DND-41 (cell line): ENCODE measurements at regions not wholly inside any gene's neighbourhood (a gene's known extent, or its start where the extent isn't known, plus 50 kb on each side); places are given as distances from the start of the nearest gene placed in this dataset.

Experiments used
- ATAC-seq: fragments of 200-7000 bp; cut with Tn5 transposase; 3 replicates; pipeline ENCODE4 v1.9.1; 2021; ENCODE audit warnings: low read depth; ENCODE audit not compliant: insufficient read depth
- DNase-seq: peaks from one replicate; pipeline ENCODE4 v3.0.0-alpha.2; 2020
- H2AFZ ChIP-seq: 2 replicates; pipeline ENCODE4 v1.6.0; 2012; ENCODE audit warnings: low read depth, low read length
- H3K27ac ChIP-seq: 2 replicates; pipeline ENCODE4 v1.5.1; 2012; ENCODE audit warnings: low read length, inconsistent platforms
- H3K27me3 ChIP-seq: fragments of 200-600 bp; sonication (generic); 2 replicates; pipeline ENCODE4 v1.6.0; 2012; ENCODE audit warnings: low read length, mild to moderate bottlenecking, inconsistent platforms; ENCODE audit not compliant: insufficient read depth, poor library complexity
- H3K36me3 ChIP-seq: 2 replicates; pipeline ENCODE4 v1.5.1; 2012; ENCODE audit warnings: low read length, inconsistent platforms; ENCODE audit not compliant: insufficient read depth
- H3K4me1 ChIP-seq: 2 replicates; pipeline ENCODE4 v1.5.1; 2012; ENCODE audit warnings: mild to moderate bottlenecking, low read length; ENCODE audit not compliant: insufficient read depth
- H3K4me2 ChIP-seq: 2 replicates; pipeline ENCODE4 v1.6.0; 2012; ENCODE audit warnings: mild to moderate bottlenecking, moderate library complexity, low read length, inconsistent platforms; ENCODE audit not compliant: insufficient read depth
- H3K4me3 ChIP-seq, 2 experiments: fragments of 200-600 bp in 1 of 2; shearing (Covaris generic) in 1 of 2; 2 replicates each; pipeline ENCODE4 v1.5.1; 2012 to 2016; ENCODE audit warnings: inconsistent platforms in 2 of 2, low read length in 2 of 2, mild to moderate bottlenecking in 2 of 2, low read depth in 1 of 2, moderate library complexity in 1 of 2
- H3K79me2 ChIP-seq: 2 replicates; pipeline ENCODE4 v1.6.0; 2012; ENCODE audit warnings: low read length, inconsistent platforms; ENCODE audit not compliant: insufficient read depth
- H3K9ac ChIP-seq: 2 replicates; pipeline ENCODE4 v1.6.0; 2012; ENCODE audit warnings: low read depth, mild to moderate bottlenecking, inconsistent platforms, low read length, moderate library complexity
- H3K9me3 ChIP-seq: 2 replicates; pipeline ENCODE4 v1.5.1; 2012; ENCODE audit warnings: low read length, moderate library complexity, mild to moderate bottlenecking, inconsistent platforms; ENCODE audit not compliant: insufficient read depth, severe bottlenecking
- H4K20me1 ChIP-seq: 2 replicates; pipeline ENCODE4 v1.6.0; 2012; ENCODE audit warnings: low read length; ENCODE audit not compliant: insufficient read depth
- CTCF ChIP-seq: IDR thresholded peaks from 2 replicates; pipeline ENCODE4 v1.5.1; 2012; ENCODE audit warnings: borderline replicate concordance, low read length, moderate library complexity, mild to moderate bottlenecking; ENCODE audit not compliant: poor library complexity, severe bottlenecking; ENCODE audit errors: extremely low read depth
- EZH2 ChIP-seq: IDR thresholded peaks from 3 replicates; pipeline ENCODE4 v1.6.1; 2012; ENCODE audit warnings: borderline replicate concordance, low read depth, mild to moderate bottlenecking, moderate library complexity, low read length, inconsistent platforms; ENCODE audit not compliant: severe bottlenecking

GRCh38 chr3:127472506-127472905 lies 118.0 kb downstream of the TPRA1 start:
- Histone ChIP-seq H2AFZ (no peak overlapping the region), H3K9ac (no peak overlapping the region), H3K9me3 (no peaks in the 10 kb centered on the region), H3K27ac (no peak overlapping the region), H3K4me2 (no peak overlapping the region), H3K4me1 (no peaks in the 10 kb centered on the region), H3K79me2 (no peaks in the 10 kb centered on the region), H4K20me1 (no peaks in the 10 kb centered on the region), H3K4me3 (no peak overlapping the region), H3K27me3 (peaks cover 2% of the 10 kb centered on the region), H3K36me3 (no peaks in the 10 kb centered on the region)
- ATAC-seq (no peak), DNase-seq (no peak)
- TF ChIP-seq CTCF (no peak), EZH2 (no peak)

- H3K9ac ChIP-seq = no peak overlapping the region
- H4K20me1 ChIP-seq = peaks cover 3% of the 10 kb centered on the region; the same call in 1 of the 2 replicates
- H2AFZ ChIP-seq = no peak overlapping the region
- no peaks in the 10 kb centered on the region for H3K79me2 ChIP-seq
- no peaks in the 10 kb centered on the region for H3K27me3 ChIP-seq
- H3K4me3 ChIP-seq = no peak overlapping the region
- H3K36me3 ChIP-seq = no peaks in the 10 kb centered on the region
- no peak for TF ChIP-seq CTCF
- no peak for TF ChIP-seq EZH2
- no peaks in the 10 kb centered on the region for H3K4me1 ChIP-seq
- ATAC-seq = no peak
- H3K27ac ChIP-seq = no peak overlapping the region
- H3K4me2 ChIP-seq = no peak overlapping the region
- no peak for DNase-seq
- no peaks in the 10 kb centered on the region for H3K9me3 ChIP-seq
Observed at GRCh38 chr3:127471142-127471541, 119.4 kb downstream of the TPRA1 start.

- H3K4me1 ChIP-seq = no peaks in the 10 kb centered on the region
- DNase-seq (no peak), ATAC-seq (no peak)
- H3K9ac ChIP-seq = no peak overlapping the region
- no peak overlapping the region for H3K4me2 ChIP-seq
- no peak overlapping the region for H2AFZ ChIP-seq
- no peak overlapping the region for H3K4me3 ChIP-seq
- no peaks in the 10 kb centered on the region for H3K79me2 ChIP-seq
- no peaks in the 10 kb centered on the region for H3K9me3 ChIP-seq
- H3K36me3 ChIP-seq = no peaks in the 10 kb centered on the region
- H3K27ac ChIP-seq = no peak overlapping the region
- no peaks in the 10 kb centered on the region for H3K27me3 ChIP-seq
- peaks cover 3% of the 10 kb centered on the region; the same call in 1 of the 2 replicates for H4K20me1 ChIP-seq
- no peak for TF ChIP-seq CTCF
- TF ChIP-seq EZH2 = no peak
Observed at GRCh38 chr3:127469760-127470159, 120.8 kb downstream of the TPRA1 start.

GRCh38 chr3:127467391-127467790 lies 123.1 kb downstream of the TPRA1 start:
- no peak overlapping the region for H3K27ac ChIP-seq
- no peak overlapping the region for H2AFZ ChIP-seq
- TF ChIP-seq CTCF (no peak), EZH2 (no peak)

More at GRCh38 chr3:127467391-127467790, 123.1 kb downstream of the TPRA1 start:
- ATAC-seq (peak; percentile 88), DNase-seq (peak; percentile 61)
- Histone ChIP-seq H3K79me2 (no peaks in the 10 kb centered on the region), H3K27me3 (no peaks in the 10 kb centered on the region), H3K4me3 (no peak overlapping the region), H3K36me3 (no peaks in the 10 kb centered on the region), H3K4me2 (no peak overlapping the region), H4K20me1 (peaks cover 6% of the 10 kb centered on the region; the same call in 1 of the 2 replicates), H3K9me3 (no peaks in the 10 kb centered on the region), H3K4me1 (no peaks in the 10 kb centered on the region), H3K9ac (no peak overlapping the region)
